HepG2 (cell line): ENCODE measurements at regions not wholly inside any gene's neighbourhood (a gene's known extent, or its start where the extent isn't known, plus 50 kb on each side); places are given as distances from the start of the nearest gene placed in this dataset.

Experiments
- ATAC-seq: fragments of 200-7000 bp; cut with Tn5 transposase; 3 replicates; pipeline ENCODE4 v1.9.1; 2020; ENCODE audit warnings: mild to moderate bottlenecking, moderate library complexity
- BruUV-seq: library from RNA; stranded (reverse); fragments of 400-500 nt; replicated peaks from 2 replicates; lab custom pipeline; 2021; lab: Mats Ljungman, UMichigan
- CTCF ChIA-PET: fragments of 300-600 bp; formaldehyde crosslinking; extraction: SDS; loops from one replicate; lab custom pipeline; 2021; ENCODE audit warnings: low total read pairs, inconsistent platforms, low intra/inter-chr PET ratio; lab: Yijun Ruan, JAX
- POLR2A ChIA-PET: fragments of 350-600 bp; sonication (Branson Sonifier 250); formaldehyde crosslinking; loops from one replicate; lab custom pipeline; 2020; ENCODE audit warnings: antibody characterized with exemption, inconsistent platforms; lab: Yijun Ruan, JAX
- DNase-seq: peaks from one replicate; pipeline ENCODE4 v3.0.0-alpha.2; 2015; ENCODE audit warnings: low spot score
- FAIRE-seq: peaks from 3 replicates; lab custom pipeline; 2011; peaks lifted over from hg19 to GRCh38; lab: Jason Lieb, UNC
- H2AFZ ChIP-seq: one replicate; pipeline ENCODE4 v1.6.1; 2011; ENCODE audit warnings: low read length, inconsistent platforms
- H3K27ac ChIP-seq: fragments of 300-600 bp; 3 replicates; pipeline ENCODE4 v1.8.0; 2011; ENCODE audit warnings: mixed run types, mild to moderate bottlenecking, mixed read lengths, low read length, inconsistent platforms; ENCODE audit not compliant: insufficient read depth; ENCODE audit errors: extremely low read length
- H3K27me3 ChIP-seq, 2 experiments: fragments of 200-600 bp in 1 of 2; 2 replicates in 1 of 2; 3 replicates in 1 of 2; pipeline versions ENCODE4 v1.6.0 to v1.8.0; 2011; ENCODE audit warnings: low read length in 2 of 2, mild to moderate bottlenecking in 2 of 2, moderate library complexity in 2 of 2, inconsistent platforms in 1 of 2; ENCODE audit not compliant: insufficient read depth in 2 of 2, control insufficient read depth in 1 of 2
- H3K36me3 ChIP-seq, 2 experiments: fragments of 200-600 bp in 1 of 2; replicated peaks in 1 of 2; 2 replicates in 1 of 2; 3 replicates in 1 of 2; pipeline versions ENCODE4 v1.5.1 to v1.8.0; 2011; ENCODE audit warnings: low read length in 2 of 2, inconsistent platforms in 1 of 2; ENCODE audit not compliant: insufficient read depth in 2 of 2, control insufficient read depth in 1 of 2
- H3K4me1 ChIP-seq: 2 replicates; pipeline ENCODE4 v1.5.1; 2012; ENCODE audit warnings: low read length, inconsistent platforms; ENCODE audit not compliant: insufficient read depth
- H3K4me2 ChIP-seq: 2 replicates; pipeline ENCODE4 v1.6.0; 2011; ENCODE audit warnings: low read depth, low read length, inconsistent platforms
- H3K4me3 ChIP-seq, 3 experiments: fragments of 200-600 bp in 1 of 3; sonication (generic), shearing (Covaris generic) in 1 of 3; replicated peaks in 1 of 3; 2 replicates each; pipeline ENCODE4 v1.5.1; 2011 to 2016; ENCODE audit warnings: low read length in 3 of 3, inconsistent platforms in 2 of 3, low read depth in 2 of 3, mild to moderate bottlenecking in 2 of 3, control low read depth in 1 of 3, mixed read lengths in 1 of 3; ENCODE audit not compliant: insufficient read depth in 1 of 3
- H3K79me2 ChIP-seq: one replicate; pipeline ENCODE4 v1.6.1; 2011; ENCODE audit warnings: low read length, inconsistent platforms; ENCODE audit not compliant: insufficient read depth
- H3K9ac ChIP-seq: 2 replicates; pipeline ENCODE4 v1.6.0; 2011; ENCODE audit warnings: mild to moderate bottlenecking, low read depth, low read length, inconsistent platforms; ENCODE audit not compliant: insufficient read depth
- H3K9me3 ChIP-seq: 2 replicates; pipeline ENCODE4 v1.5.1; 2012; ENCODE audit warnings: mild to moderate bottlenecking, low read length
- H4K20me1 ChIP-seq: 2 replicates; pipeline ENCODE4 v1.6.0; 2011; ENCODE audit warnings: inconsistent platforms, mild to moderate bottlenecking, low read length, moderate library complexity; ENCODE audit not compliant: insufficient read depth
- DNMT1 ChIP-seq: sonication (generic); formaldehyde crosslinking; IDR thresholded peaks from 2 replicates; pipeline ENCODE4 v1.5.1; 2020; ENCODE audit warnings: mild to moderate bottlenecking, missing genetic modification reagents
- HCFC1 ChIP-seq: fragments of 150-350 bp; IDR thresholded peaks from 2 replicates; pipeline ENCODE4 v1.6.1; 2014; ENCODE audit warnings: low read depth, low read length
- NCOA1 ChIP-seq: sonication (generic); formaldehyde crosslinking; IDR thresholded peaks from 2 replicates; pipeline ENCODE4 v1.9.0; 2021; ENCODE audit warnings: missing genetic modification reagents
- PHB2 ChIP-seq: fragments of 450-650 bp; IDR thresholded peaks from 2 replicates; pipeline ENCODE4 v1.6.1; 2018; ENCODE audit not compliant: partially characterized antibody
- ZNF260 ChIP-seq: sonication (generic); formaldehyde crosslinking; IDR thresholded peaks from 2 replicates; pipeline ENCODE4 v1.4.0; 2020; ENCODE audit warnings: missing genetic modification reagents, low read depth, mild to moderate bottlenecking, borderline replicate concordance
- ZNF614 ChIP-seq: IDR thresholded peaks from 2 replicates; pipeline ENCODE4 v1.6.1; 2018; ENCODE audit warnings: missing biosample characterization, missing genetic modification reagents, inconsistent platforms, borderline replicate concordance
- ZNF639 ChIP-seq: conservative IDR thresholded peaks from 2 replicates; pipeline ENCODE4 v1.6.1; 2018; ENCODE audit warnings: missing genetic modification reagents
- ZNF746 ChIP-seq: sonication (generic); formaldehyde crosslinking; IDR thresholded peaks from 2 replicates; pipeline ENCODE4 v1.8.0; 2022; ENCODE audit warnings: mild to moderate bottlenecking, missing genetic modification reagents
- ZNF749 ChIP-seq: sonication (generic); formaldehyde crosslinking; IDR thresholded peaks from 2 replicates; pipeline ENCODE4 v1.8.0; 2022; ENCODE audit warnings: mild to moderate bottlenecking, missing genetic modification reagents, moderate library complexity, borderline replicate concordance
- WGBS: methylation state at CpG from one replicate; pipeline ENCODE4 v1.1.6; 2017; ENCODE audit warnings: low lambda C conversion rate; 5-methylcytosine and 5-hydroxymethylcytosine counted together
- in situ Hi-C: cut with HindIII; loops from 2 replicates; pipeline ENCODE4 v1.10.0; 2017; ENCODE audit warnings: low pct_unique_long_range_greater_than_20kb; ENCODE audit not compliant: extremely low pct_ligation_motif_present
- intact Hi-C: fragments of 100-400 bp; cut with micrococcal nuclease; formaldehyde crosslinking; loops from one replicate; pipeline ENCODE4 v1.10.0; 2022; ENCODE audit not compliant: unreplicated experiment
- TF ChIP-seq, protein P1 (sequence below), 2 experiments: sonication (generic) in 1 of 2; formaldehyde crosslinking in 1 of 2; IDR thresholded peaks; 2 replicates each; pipeline versions ENCODE4 v1.5.1 to v1.6.1; 2011 to 2020; ENCODE audit warnings: borderline replicate concordance in 1 of 2, low read depth in 1 of 2, low read length in 1 of 2, mild to moderate bottlenecking in 1 of 2, missing genetic modification reagents in 1 of 2, moderate library complexity in 1 of 2
- TF ChIP-seq, protein P2 (sequence below): sonication (generic); formaldehyde crosslinking; IDR thresholded peaks from 2 replicates; pipeline ENCODE4 v1.5.1; 2020; ENCODE audit warnings: mild to moderate bottlenecking, missing genetic modification reagents, moderate library complexity

- Histone ChIP-seq H3K27me3 (no peaks in the 10 kb centered on the region), H2AFZ (no peak overlapping the region), H3K27ac (no peak overlapping the region), H3K36me3 (no peaks in the 10 kb centered on the region), H3K4me1 (peaks cover 44% of the 10 kb centered on the region), H4K20me1 (no peaks in the 10 kb centered on the region), H3K9ac (no peak overlapping the region), H3K9me3 (no peaks in the 10 kb centered on the region), H3K4me2 (no peak overlapping the region), H3K4me3 (no peak overlapping the region), H3K79me2 (no peaks in the 10 kb centered on the region)
- ChIA-PET POLR2A (no interaction called here), CTCF (no interaction called here)
- ATAC-seq (no peak), DNase-seq (no peak), FAIRE-seq (no peak)
- TF ChIP-seq ZNF746 (CRISPR knock-in tag) (no peak), ZNF639 (CRISPR knock-in tag) (no peak), HCFC1 (no peak), NCOA1 (CRISPR knock-in tag) (no peak), DNMT1 (CRISPR knock-in tag) (no peak), ZNF749 (CRISPR knock-in tag) (no peak), ZNF614 (CRISPR knock-in tag) (no peak), ZNF260 (CRISPR knock-in tag) (no peak), PHB2 (no peak)
- TF ChIP-seq, protein P1, sequence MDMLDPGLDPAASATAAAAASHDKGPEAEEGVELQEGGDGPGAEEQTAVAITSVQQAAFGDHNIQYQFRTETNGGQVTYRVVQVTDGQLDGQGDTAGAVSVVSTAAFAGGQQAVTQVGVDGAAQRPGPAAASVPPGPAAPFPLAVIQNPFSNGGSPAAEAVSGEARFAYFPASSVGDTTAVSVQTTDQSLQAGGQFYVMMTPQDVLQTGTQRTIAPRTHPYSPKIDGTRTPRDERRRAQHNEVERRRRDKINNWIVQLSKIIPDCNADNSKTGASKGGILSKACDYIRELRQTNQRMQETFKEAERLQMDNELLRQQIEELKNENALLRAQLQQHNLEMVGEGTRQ (IDR thresholded peaks at IDR 0.05; ENCODE audit: low read depth, low read length): no peak
- TF ChIP-seq, protein P1 (CRISPR knock-in tag; IDR thresholded peaks at IDR 0.05; ENCODE audit: borderline replicate concordance): no peak
- TF ChIP-seq, protein P2, sequence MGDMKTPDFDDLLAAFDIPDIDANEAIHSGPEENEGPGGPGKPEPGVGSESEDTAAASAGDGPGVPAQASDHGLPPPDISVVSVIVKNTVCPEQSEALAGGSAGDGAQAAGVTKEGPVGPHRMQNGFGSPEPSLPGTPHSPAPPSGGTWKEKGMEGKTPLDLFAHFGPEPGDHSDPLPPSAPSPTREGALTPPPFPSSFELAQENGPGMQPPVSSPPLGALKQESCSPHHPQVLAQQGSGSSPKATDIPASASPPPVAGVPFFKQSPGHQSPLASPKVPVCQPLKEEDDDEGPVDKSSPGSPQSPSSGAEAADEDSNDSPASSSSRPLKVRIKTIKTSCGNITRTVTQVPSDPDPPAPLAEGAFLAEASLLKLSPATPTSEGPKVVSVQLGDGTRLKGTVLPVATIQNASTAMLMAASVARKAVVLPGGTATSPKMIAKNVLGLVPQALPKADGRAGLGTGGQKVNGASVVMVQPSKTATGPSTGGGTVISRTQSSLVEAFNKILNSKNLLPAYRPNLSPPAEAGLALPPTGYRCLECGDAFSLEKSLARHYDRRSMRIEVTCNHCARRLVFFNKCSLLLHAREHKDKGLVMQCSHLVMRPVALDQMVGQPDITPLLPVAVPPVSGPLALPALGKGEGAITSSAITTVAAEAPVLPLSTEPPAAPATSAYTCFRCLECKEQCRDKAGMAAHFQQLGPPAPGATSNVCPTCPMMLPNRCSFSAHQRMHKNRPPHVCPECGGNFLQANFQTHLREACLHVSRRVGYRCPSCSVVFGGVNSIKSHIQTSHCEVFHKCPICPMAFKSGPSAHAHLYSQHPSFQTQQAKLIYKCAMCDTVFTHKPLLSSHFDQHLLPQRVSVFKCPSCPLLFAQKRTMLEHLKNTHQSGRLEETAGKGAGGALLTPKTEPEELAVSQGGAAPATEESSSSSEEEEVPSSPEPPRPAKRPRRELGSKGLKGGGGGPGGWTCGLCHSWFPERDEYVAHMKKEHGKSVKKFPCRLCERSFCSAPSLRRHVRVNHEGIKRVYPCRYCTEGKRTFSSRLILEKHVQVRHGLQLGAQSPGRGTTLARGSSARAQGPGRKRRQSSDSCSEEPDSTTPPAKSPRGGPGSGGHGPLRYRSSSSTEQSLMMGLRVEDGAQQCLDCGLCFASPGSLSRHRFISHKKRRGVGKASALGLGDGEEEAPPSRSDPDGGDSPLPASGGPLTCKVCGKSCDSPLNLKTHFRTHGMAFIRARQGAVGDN (CRISPR knock-in tag): no peak
- WGBS: 46% methylated on average over 1 of the region's 1 CpG
- intact Hi-C loops: loop anchor here (5.0 kb wide), 1 partner anchor 264 kb away; the partner anchor contains the start of gene RGMB
- in situ Hi-C loops: no loop called here
- no TSS peak for BruUV-seq
Observed at GRCh38 chr5:99035942-99036341, 107.1 kb upstream of the CHD1 start.
